HepG2 (cell line): ENCODE measurements at regions not wholly inside any gene's neighbourhood (a gene's known extent, or its start where the extent isn't known, plus 50 kb on each side); places are given as distances from the start of the nearest gene placed in this dataset.

Source experiments
- FOXK2 ChIP-seq: fragments of 450-650 bp; IDR thresholded peaks from 2 replicates; pipeline ENCODE4 v1.6.1; 2016
- GABPB1 ChIP-seq: IDR thresholded peaks from 2 replicates; pipeline ENCODE4 v1.6.1; 2016; ENCODE audit warnings: mild to moderate bottlenecking, missing genetic modification reagents, moderate library complexity, missing compliant biosample characterization
- NFYB ChIP-seq: sonication (generic); formaldehyde crosslinking; IDR thresholded peaks from 2 replicates; pipeline ENCODE4 v1.4.0; 2020; ENCODE audit warnings: missing genetic modification reagents
- RELA ChIP-seq: sonication (generic); formaldehyde crosslinking; IDR thresholded peaks from 2 replicates; pipeline ENCODE4 v1.4.0; 2020; ENCODE audit warnings: missing genetic modification reagents
- ZNF546 ChIP-seq: sonication (generic); formaldehyde crosslinking; conservative IDR thresholded peaks from 2 replicates; pipeline ENCODE4 v1.8.1; 2023; ENCODE audit warnings: mild to moderate bottlenecking, missing genetic modification reagents
- ZUFSP ChIP-seq: sonication (generic); formaldehyde crosslinking; IDR thresholded peaks from 2 replicates; pipeline ENCODE4 v1.9.0; 2021; ENCODE audit warnings: missing genetic modification reagents, mild to moderate bottlenecking, borderline replicate concordance

GRCh38 chr2:56013475-56013874 lies 89.9 kb upstream of the EFEMP1 start:
- no peak for TF ChIP-seq GABPB1 (CRISPR knock-in tag)
- no peak for TF ChIP-seq RELA (CRISPR knock-in tag)
- no peak for TF ChIP-seq NFYB (CRISPR knock-in tag)
- no peak for TF ChIP-seq ZUFSP
- no peak for TF ChIP-seq FOXK2
- TF ChIP-seq ZNF546 (CRISPR knock-in tag): no peak
